HK-2 (cell line): ENCODE measurements at regions not wholly inside any gene's neighbourhood (a gene's known extent, or its start where the extent isn't known, plus 50 kb on each side); places are given as distances from the start of the nearest gene placed in this dataset.

Experiments used
- DNase-seq: peaks from one replicate; pipeline ENCODE4 v3.0.0-alpha.2; 2018; ENCODE audit not compliant: unreplicated experiment

GRCh38 chr6:111957623-111958315, 84.5 kb upstream of the FYN start:
- DNase-seq = no peak

- DNase-seq = no peak
These were observed 85.3 kb upstream of the FYN start for GRCh38 chr6:111958534-111958933.

- DNase-seq = no peak
These were observed 86.5 kb upstream of the FYN start for GRCh38 chr6:111959766-111960165.

GRCh38 chr6:111967131-111967530, 86.8 kb upstream of the CCN6 start:
- DNase-seq = no peak

- no peak for DNase-seq
These were observed 83.5 kb upstream of the CCN6 start for GRCh38 chr6:111970426-111970825.

- no peak for DNase-seq
These were observed 82.6 kb upstream of the CCN6 start for GRCh38 chr6:111971181-111971841.

GRCh38 chr6:111971866-111972532, 81.9 kb upstream of the CCN6 start:
- DNase-seq = no peak

- DNase-seq = no peak
These were observed 81.2 kb upstream of the CCN6 start for GRCh38 chr6:111972745-111973117.

GRCh38 chr6:111973118-111973761, 80.7 kb upstream of the CCN6 start:
- peak; percentile 65 for DNase-seq

- no peak for DNase-seq
These were observed 79.8 kb upstream of the CCN6 start for GRCh38 chr6:111973927-111974639.

GRCh38 chr6:111975466-111975865, 78.4 kb upstream of the CCN6 start:
- DNase-seq = no peak

- no peak for DNase-seq
These were observed 77.8 kb upstream of the CCN6 start for GRCh38 chr6:111976139-111976538.

- DNase-seq = no peak
These were observed 75.3 kb upstream of the CCN6 start for GRCh38 chr6:111978532-111979149.

- no peak for DNase-seq
These were observed 74.3 kb upstream of the CCN6 start for GRCh38 chr6:111979633-111980032.

- DNase-seq = no peak
These were observed 73.8 kb upstream of the CCN6 start for GRCh38 chr6:111980143-111980542.

GRCh38 chr6:111980971-111981840, 72.7 kb upstream of the CCN6 start:
- no peak for DNase-seq

- DNase-seq = no peak
These were observed 71.2 kb upstream of the CCN6 start for GRCh38 chr6:111982681-111983080.

- no peak for DNase-seq
These were observed 70.7 kb upstream of the CCN6 start for GRCh38 chr6:111983193-111983592.

- no peak for DNase-seq
These were observed 69.8 kb upstream of the CCN6 start for GRCh38 chr6:111984081-111984480.

GRCh38 chr6:111984516-111985201, 69.2 kb upstream of the CCN6 start:
- no peak for DNase-seq
